ENCODE measurements at regions not wholly inside any gene's neighbourhood (a gene's known extent, or its start where the extent isn't known, plus 50 kb on each side); places are given as distances from the start of the nearest gene placed in this dataset.

- TF ChIP-seq CTCF (IDR thresholded peaks at IDR 0.05; ENCODE audit: poor library complexity, severe bottlenecking) = no peak
- H3K9me3 ChIP-seq (ENCODE audit: severe bottlenecking) = no peaks in the 10 kb centered on the region
- ATAC-seq (ENCODE audit: low read depth) (no peak), DNase-seq (ENCODE audit: low spot score) (no peak)
- H3K27ac ChIP-seq (ENCODE audit: poor library complexity, severe bottlenecking) = no peak overlapping the region
- H3K4me1 ChIP-seq (ENCODE audit: insufficient read depth, poor library complexity, severe bottlenecking) = no peaks in the 10 kb centered on the region
- H3K27me3 ChIP-seq (ENCODE audit: insufficient read depth, poor library complexity, severe bottlenecking) = no peaks in the 10 kb centered on the region
- no peaks in the 10 kb centered on the region for H3K36me3 ChIP-seq (ENCODE audit: low read depth)
- H3K4me3 ChIP-seq (ENCODE audit: severe bottlenecking) = no peak overlapping the region
Measured at GRCh38 chr11:19357943-19358342, 117.2 kb upstream of the E2F8 start.

DNA sequence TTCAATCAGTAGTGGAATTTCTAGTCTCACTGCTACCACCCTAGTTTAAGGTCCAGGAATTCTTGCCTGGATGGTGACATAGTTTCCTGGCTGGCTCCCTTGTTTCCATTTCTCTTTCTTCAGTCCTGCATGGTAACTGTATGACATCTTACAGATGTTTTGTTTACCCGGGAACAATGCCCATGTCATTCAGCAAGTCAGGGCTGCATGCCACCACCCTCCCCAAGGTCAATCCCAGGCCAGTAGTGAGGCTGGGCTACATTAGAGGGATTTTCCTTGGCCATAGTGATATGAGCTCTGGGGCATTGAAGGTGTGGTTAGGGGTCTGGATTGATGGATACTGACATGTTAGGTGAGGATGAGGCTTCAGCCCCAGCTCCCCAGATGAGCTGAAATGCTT, 114.9 kb upstream of the E2F8 start:
- Histone ChIP-seq H3K4me3 (ENCODE audit: severe bottlenecking) (no peak overlapping the region), H3K4me1 (ENCODE audit: insufficient read depth, poor library complexity, severe bottlenecking) (no peaks in the 10 kb centered on the region), H3K9me3 (ENCODE audit: severe bottlenecking) (no peaks in the 10 kb centered on the region), H3K27ac (ENCODE audit: poor library complexity, severe bottlenecking) (no peak overlapping the region), H3K27me3 (ENCODE audit: insufficient read depth, poor library complexity, severe bottlenecking) (no peaks in the 10 kb centered on the region), H3K36me3 (ENCODE audit: low read depth) (no peaks in the 10 kb centered on the region)
- ATAC-seq (ENCODE audit: low read depth) (no peak), DNase-seq (ENCODE audit: low spot score) (no peak)
- TF ChIP-seq CTCF (IDR thresholded peaks at IDR 0.05; ENCODE audit: poor library complexity, severe bottlenecking) = no peak

- no peaks in the 10 kb centered on the region for H3K27me3 ChIP-seq (ENCODE audit: insufficient read depth, poor library complexity, severe bottlenecking)
- no peak for TF ChIP-seq CTCF (IDR thresholded peaks at IDR 0.05; ENCODE audit: poor library complexity, severe bottlenecking)
- no peak overlapping the region for H3K4me3 ChIP-seq (ENCODE audit: severe bottlenecking)
- no peaks in the 10 kb centered on the region for H3K36me3 ChIP-seq (ENCODE audit: low read depth)
- H3K4me1 ChIP-seq (ENCODE audit: insufficient read depth, poor library complexity, severe bottlenecking) = no peaks in the 10 kb centered on the region
- no peak for ATAC-seq (ENCODE audit: low read depth)
- H3K27ac ChIP-seq (ENCODE audit: poor library complexity, severe bottlenecking) = no peak overlapping the region
- DNase-seq (ENCODE audit: low spot score) = no peak
- H3K9me3 ChIP-seq (ENCODE audit: severe bottlenecking) = no peaks in the 10 kb centered on the region
Measured at GRCh38 chr11:19353287-19353850, 112.6 kb upstream of the E2F8 start.

DNA sequence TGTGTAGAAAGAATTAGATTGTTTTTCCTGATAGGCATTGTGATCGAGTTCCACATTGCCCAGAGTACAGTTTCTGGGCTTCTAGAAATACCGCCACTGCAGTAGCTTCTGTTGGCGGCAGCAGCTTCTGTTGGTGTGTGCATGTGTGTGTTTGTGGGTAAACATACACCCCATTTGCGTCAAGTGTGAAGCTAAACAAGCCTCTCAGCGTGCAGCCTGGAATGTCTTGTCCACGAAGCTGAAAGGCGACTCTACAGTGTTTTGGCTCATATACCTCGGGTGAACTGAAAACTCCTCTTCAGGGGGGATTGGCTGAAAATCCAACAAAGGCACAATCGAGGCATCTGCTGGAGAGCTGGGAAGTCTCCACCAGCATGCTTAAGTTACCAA, 112.0 kb upstream of the E2F8 start:
- H3K27me3 ChIP-seq (ENCODE audit: insufficient read depth, poor library complexity, severe bottlenecking) = no peaks in the 10 kb centered on the region
- no peak overlapping the region for H3K27ac ChIP-seq (ENCODE audit: poor library complexity, severe bottlenecking)
- no peaks in the 10 kb centered on the region for H3K4me1 ChIP-seq (ENCODE audit: insufficient read depth, poor library complexity, severe bottlenecking)
- no peak for DNase-seq (ENCODE audit: low spot score)
- H3K4me3 ChIP-seq (ENCODE audit: severe bottlenecking) = no peak overlapping the region
- no peak for ATAC-seq (ENCODE audit: low read depth)
- TF ChIP-seq CTCF (IDR thresholded peaks at IDR 0.05; ENCODE audit: poor library complexity, severe bottlenecking) = no peak
- H3K36me3 ChIP-seq (ENCODE audit: low read depth) = no peaks in the 10 kb centered on the region
- no peaks in the 10 kb centered on the region for H3K9me3 ChIP-seq (ENCODE audit: severe bottlenecking)

- ATAC-seq (ENCODE audit: low read depth) (no peak), DNase-seq (ENCODE audit: low spot score) (no peak)
- Histone ChIP-seq H3K27me3 (ENCODE audit: insufficient read depth, poor library complexity, severe bottlenecking) (peaks cover 5% of the 10 kb centered on the region), H3K4me3 (ENCODE audit: severe bottlenecking) (no peak overlapping the region), H3K36me3 (ENCODE audit: low read depth) (no peaks in the 10 kb centered on the region), H3K4me1 (ENCODE audit: insufficient read depth, poor library complexity, severe bottlenecking) (no peaks in the 10 kb centered on the region), H3K27ac (ENCODE audit: poor library complexity, severe bottlenecking) (no peak overlapping the region), H3K9me3 (ENCODE audit: severe bottlenecking) (no peaks in the 10 kb centered on the region)
- no peak for TF ChIP-seq CTCF (IDR thresholded peaks at IDR 0.05; ENCODE audit: poor library complexity, severe bottlenecking)
Measured at GRCh38 chr11:19352072-19352770, 111.5 kb upstream of the E2F8 start.

Data from RWPE2 (cell line).